T-helper 2 cell (primary cell): ENCODE measurements at regions not wholly inside any gene's neighbourhood (a gene's known extent, or its start where the extent isn't known, plus 50 kb on each side); places are given as distances from the start of the nearest gene placed in this dataset.

Experiments
- DNase-seq, 5 experiments: peaks; one replicate each; pipeline versions ENCODE4 v3.0.0 to v3.0.0-alpha.2; 2012 to 2022

DNA sequence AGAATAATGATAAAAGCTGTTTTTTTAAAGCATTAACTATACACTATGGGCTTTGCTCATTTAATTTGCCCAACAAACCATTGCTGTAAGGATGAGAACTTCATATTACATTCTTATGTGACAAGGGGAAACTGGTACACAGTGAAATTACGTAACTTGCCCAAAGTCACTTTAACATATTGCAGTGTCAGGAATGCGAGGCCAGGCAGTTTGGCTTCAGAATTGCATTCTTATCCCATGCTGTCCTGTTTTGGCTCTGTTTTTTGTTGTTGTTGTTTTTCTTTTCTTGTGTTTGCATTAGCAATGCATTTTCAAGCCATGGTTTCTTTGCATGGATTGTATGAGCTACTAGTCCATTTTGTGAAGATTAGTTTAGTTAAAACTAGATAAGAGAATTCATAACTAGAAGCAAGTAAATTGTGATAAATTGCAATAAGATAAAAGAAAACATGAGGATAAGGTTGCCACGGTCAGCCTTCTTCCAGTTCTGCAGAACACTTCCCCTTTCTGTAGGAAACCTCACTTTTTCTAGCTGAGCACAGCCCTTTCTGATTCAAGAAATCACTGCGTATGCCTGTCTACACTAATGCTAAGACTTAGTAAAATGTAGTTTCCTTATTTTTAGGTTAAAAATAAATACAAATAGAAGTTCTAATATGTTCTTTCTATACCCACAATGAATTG, 221.3 kb upstream of the KCNJ16 start:
- DNase-seq: no peak

DNA sequence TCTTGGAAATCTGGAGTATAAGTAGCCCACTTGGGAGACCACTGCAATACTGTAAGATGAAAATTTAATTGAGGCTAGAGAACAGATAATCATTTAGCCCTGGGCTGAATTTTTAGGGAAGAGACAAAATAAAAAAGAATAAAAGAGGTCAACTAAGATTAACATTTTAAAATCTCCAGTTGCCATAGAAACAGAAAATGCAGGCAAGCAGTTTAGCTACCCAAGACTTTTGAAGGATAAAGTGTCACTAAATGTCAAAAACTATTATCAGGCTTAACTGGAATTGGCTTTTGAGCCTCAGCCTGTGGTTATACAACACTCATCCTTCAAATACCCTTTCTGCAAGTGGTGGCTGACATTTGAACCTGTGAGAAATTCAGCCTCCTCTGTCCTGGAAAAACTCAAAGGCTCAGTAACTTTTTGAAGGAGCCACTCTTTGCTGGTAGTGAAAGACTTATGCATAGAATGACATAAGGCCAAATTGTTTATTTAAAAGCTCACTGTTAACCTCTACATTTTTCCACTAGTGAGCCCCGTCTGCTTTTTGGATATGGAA, 220.7 kb upstream of the KCNJ16 start:
- no peak for DNase-seq

- DNase-seq: no peak
Measured at GRCh38 chr17:69856946-69857345, 218.1 kb upstream of the KCNJ16 start.

GRCh38 chr17:69857412-69857835, 217.6 kb upstream of the KCNJ16 start:
- DNase-seq: no peak

- DNase-seq: no peak
Measured at GRCh38 chr17:69858460-69858859, 216.6 kb upstream of the KCNJ16 start.

- DNase-seq: no peak
Measured at GRCh38 chr17:69860142-69860680, 214.8 kb upstream of the KCNJ16 start.

GRCh38 chr17:69864462-69864861, 210.6 kb upstream of the KCNJ16 start:
- no peak for DNase-seq

DNA sequence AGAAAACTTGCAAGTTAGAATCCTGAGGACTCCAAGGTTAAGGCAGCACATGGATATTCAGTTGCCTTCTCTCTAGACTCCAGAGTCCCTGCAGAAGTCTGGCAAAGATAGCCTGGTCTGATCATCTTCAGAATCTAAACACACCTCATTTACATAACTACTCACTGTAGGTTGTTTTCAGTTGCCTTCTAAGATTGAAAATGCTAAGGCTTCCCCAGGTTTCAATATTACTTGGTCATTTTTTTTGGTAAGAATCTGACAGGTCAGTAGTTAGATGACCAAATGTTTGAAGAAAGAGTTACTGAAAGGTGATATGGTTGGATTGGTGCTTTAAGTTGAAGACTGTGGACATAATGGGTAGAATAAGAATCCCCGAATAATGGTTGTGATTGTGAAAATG, 205.4 kb upstream of the KCNJ16 start:
- DNase-seq: no peak

- DNase-seq: no peak
Measured at GRCh38 chr17:69870091-69870530, 204.9 kb upstream of the KCNJ16 start.

DNA sequence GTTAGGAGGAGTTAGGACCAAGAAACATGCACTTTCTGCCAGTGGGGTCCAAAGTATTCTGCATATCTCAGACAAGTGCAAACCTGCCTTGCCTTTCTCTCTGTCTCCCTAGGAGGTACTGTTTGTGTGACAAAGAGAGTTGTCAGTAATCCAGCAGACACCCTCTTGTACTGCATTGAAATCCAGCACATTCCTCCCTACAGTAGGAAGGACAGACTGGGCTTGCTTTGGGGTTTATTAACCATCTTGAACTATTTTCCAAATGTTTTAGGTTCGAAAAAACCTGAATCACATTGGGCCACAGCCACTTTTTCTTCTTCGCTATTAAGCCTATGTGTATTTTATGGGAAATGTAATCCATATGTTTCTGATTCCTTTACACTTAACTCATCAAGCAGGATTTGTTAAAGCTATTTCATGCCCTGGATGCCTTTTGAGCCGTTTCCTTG, 204.2 kb upstream of the KCNJ16 start:
- no peak for DNase-seq

DNA sequence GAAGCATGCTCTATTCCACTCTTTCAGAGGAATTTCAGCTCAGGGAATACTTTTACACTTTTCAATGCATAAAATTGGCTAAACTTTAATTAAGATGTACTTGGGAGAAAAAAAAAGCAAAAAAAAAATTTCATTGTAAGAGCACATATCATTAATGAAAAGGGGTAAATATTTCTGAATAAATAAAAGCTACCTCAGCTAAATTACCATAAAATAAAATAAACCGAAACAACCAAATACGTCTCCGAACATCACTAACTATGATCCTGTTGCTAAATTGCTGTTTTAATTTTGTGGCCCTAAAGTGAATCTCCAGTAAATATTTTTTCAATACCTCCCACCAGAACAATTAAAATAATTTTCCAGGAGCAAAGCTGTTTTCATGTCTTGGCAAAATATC, 203.7 kb upstream of the KCNJ16 start:
- DNase-seq: no peak

GRCh38 chr17:69872675-69873262, 202.3 kb upstream of the KCNJ16 start:
- no peak for DNase-seq

GRCh38 chr17:69874175-69874670, 200.8 kb upstream of the KCNJ16 start:
- no peak for DNase-seq

GRCh38 chr17:69876757-69877156, 198.3 kb upstream of the KCNJ16 start:
- DNase-seq: no peak

- no peak for DNase-seq
Measured at GRCh38 chr17:69878661-69879060, 196.4 kb upstream of the KCNJ16 start.

GRCh38 chr17:69879576-69879975, 195.4 kb upstream of the KCNJ16 start:
- no peak for DNase-seq

DNA sequence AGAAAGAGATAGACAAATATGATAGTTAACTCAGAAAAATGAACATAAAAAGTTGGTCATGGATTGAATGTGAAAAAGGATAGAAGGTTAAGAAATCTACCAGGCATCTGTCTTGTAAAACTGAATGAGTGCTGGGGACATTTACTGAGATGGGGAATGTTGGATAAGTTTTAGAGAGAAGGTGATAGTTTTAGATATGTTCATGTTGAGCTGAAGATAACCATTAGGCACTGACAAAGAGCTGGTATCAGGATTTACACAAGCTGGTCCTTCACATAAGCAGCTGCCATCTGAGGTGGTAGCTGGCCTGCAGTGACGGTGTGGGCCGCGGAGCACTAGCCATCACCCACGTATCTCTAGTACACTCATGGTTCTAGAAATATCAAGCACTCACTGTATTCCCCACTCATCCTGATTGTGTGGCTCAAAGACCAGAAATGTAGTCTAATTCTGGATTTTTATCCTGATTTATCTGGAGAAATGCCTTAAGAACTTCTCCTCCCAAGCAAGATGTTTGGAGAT, 194.4 kb upstream of the KCNJ16 start:
- no peak for DNase-seq

DNA sequence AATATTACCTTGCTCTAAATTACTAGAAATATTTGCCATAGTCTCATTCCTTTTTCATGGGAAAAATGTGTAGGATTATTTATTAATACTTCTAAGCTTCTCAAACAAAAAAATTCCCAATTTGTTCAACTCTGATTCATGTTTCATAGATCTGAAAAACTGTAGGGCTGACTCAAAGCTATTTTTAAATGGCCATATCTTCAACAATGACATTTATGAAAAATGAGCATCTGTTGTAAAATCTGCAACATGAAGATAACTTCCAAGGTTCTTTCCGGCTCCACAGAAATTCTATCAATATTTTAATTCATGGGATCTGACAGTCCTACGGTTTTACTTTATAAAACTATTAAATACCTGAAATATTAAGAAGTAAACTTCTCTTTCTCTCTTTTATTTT, 192.7 kb upstream of the KCNJ16 start:
- DNase-seq: no peak

DNA sequence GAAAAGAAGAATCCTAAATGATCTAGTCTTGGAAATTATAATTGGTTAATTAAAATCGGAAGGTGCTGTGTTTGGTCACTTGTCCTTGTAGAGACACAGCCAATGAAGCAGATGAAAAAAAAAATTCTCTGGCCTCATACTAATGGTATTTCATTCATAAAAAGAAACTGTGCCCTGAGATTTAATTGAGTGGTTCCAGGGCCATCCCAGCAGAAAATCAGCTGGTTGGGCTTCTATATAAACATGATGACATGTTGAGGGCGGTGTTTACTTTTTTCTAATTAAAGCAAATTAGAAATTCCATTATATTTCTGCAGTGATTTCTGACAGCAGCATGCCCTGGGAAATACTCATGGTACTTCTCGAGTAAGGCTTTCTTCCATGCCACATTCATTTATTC, 191.9 kb upstream of the KCNJ16 start:
- no peak for DNase-seq

- no peak for DNase-seq
Measured at GRCh38 chr17:69884356-69884755, 190.7 kb upstream of the KCNJ16 start.

GRCh38 chr17:69884846-69885245, 190.2 kb upstream of the KCNJ16 start:
- DNase-seq: no peak

- DNase-seq: no peak
Measured at GRCh38 chr17:69898601-69899000, 176.4 kb upstream of the KCNJ16 start.

DNA sequence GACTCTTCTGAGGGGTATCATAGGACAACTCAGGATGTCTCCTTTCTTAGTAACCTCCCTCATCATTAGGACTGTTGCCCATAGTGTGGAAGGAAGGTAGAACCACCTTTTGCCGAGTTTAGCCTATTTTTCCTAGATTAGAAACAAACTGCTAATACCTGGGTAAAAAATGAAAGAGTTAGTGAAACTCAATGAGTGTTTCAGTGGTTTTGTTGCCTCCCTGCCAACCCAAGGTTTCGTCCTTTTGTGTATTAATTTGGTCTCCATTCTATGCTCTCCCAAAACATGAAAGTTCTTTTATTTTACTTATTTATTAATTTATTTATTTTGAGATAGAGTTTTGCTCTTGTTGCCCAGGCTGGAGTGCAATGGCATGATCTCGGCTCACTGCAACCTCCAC, 174.9 kb upstream of the KCNJ16 start:
- no peak for DNase-seq

GRCh38 chr17:69900829-69901228, 174.2 kb upstream of the KCNJ16 start:
- no peak for DNase-seq
